ENCODE measurements at regions not wholly inside any gene's neighbourhood (a gene's known extent, or its start where the extent isn't known, plus 50 kb on each side); places are given as distances from the start of the nearest gene placed in this dataset.

GRCh38 chr1:86296305-86297205, 99.6 kb downstream of the ODF2L start:
- Histone ChIP-seq H3K36me3 (ENCODE audit: low read depth, low read length) (no peaks in the 10 kb centered on the region), H3K27me3 (ENCODE audit: low read length) (peaks cover 60% of the 10 kb centered on the region), H3K9ac (ENCODE audit: low read length) (no peak overlapping the region), H4K20me1 (ENCODE audit: low read length) (no peaks in the 10 kb centered on the region), H3K9me3 (ENCODE audit: low read length) (no peaks in the 10 kb centered on the region), H3K4me3 (ENCODE audit: low read length) (no peak overlapping the region), H2AFZ (ENCODE audit: low read length) (no peak overlapping the region), H3K9me2 (replicated peaks; ENCODE audit: low read length) (no peaks in the 10 kb centered on the region), H3K79me2 (ENCODE audit: low read length) (no peaks in the 10 kb centered on the region), H3K4me1 (ENCODE audit: insufficient read depth, low read length) (no peaks in the 10 kb centered on the region), H3K27ac (ENCODE audit: low read length) (no peak overlapping the region), H3F3A (ENCODE audit: low read length, unreplicated experiment) (no peaks in the 10 kb centered on the region), H3K4me2 (ENCODE audit: low read length) (no peak overlapping the region)
- ChIA-PET CTCF (no interaction called here), POLR2A (ENCODE audit: unreplicated experiment) (no interaction called here)
- intact Hi-C loops (cut with micrococcal nuclease), result no loop called here
- no peak for TF ChIP-seq EZH2phosphoT487 (IDR thresholded peaks at IDR 0.05; ENCODE audit: borderline replicate concordance, low read length)
- no peak for TF ChIP-seq EZH2 (IDR thresholded peaks at IDR 0.05; ENCODE audit: low read length, unreplicated experiment)
- TF ChIP-seq, protein P1, sequence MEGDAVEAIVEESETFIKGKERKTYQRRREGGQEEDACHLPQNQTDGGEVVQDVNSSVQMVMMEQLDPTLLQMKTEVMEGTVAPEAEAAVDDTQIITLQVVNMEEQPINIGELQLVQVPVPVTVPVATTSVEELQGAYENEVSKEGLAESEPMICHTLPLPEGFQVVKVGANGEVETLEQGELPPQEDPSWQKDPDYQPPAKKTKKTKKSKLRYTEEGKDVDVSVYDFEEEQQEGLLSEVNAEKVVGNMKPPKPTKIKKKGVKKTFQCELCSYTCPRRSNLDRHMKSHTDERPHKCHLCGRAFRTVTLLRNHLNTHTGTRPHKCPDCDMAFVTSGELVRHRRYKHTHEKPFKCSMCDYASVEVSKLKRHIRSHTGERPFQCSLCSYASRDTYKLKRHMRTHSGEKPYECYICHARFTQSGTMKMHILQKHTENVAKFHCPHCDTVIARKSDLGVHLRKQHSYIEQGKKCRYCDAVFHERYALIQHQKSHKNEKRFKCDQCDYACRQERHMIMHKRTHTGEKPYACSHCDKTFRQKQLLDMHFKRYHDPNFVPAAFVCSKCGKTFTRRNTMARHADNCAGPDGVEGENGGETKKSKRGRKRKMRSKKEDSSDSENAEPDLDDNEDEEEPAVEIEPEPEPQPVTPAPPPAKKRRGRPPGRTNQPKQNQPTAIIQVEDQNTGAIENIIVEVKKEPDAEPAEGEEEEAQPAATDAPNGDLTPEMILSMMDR (conservative IDR thresholded peaks at IDR 0.05; ENCODE audit: low read depth, low read length), result no peak
- BruUV-seq (replicated peaks), result no TSS peak
- ATAC-seq, result no peak
- DNase-seq, result no peak

DNA sequence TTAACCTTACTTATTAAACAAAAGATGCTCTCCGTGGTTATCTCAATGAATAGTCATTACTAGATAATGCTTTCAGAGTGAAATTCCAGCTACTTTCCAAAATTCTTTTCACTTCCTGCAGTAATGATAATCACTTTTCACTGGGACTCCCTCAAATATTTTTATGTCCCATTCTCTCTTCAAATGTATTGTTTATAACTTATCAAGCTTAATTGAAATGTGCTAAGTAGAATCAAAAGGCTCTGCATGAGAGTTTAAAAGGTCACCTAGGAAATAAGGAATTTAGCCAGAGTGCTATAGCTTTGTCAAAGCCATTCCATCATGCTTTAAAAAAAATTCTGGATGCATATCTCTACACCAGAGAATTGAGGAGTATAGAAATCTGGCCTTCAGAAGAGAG, 106.4 kb downstream of the ODF2L start:
- ATAC-seq (no peak), DNase-seq (no peak)
- no peaks in the 10 kb centered on the region for H3K36me3 ChIP-seq (ENCODE audit: low read depth, low read length)
- POLR2A ChIA-PET (ENCODE audit: unreplicated experiment), result no interaction called here
- TF ChIP-seq EZH2 (IDR thresholded peaks at IDR 0.05; ENCODE audit: low read length, unreplicated experiment) (no peak), EZH2phosphoT487 (IDR thresholded peaks at IDR 0.05; ENCODE audit: borderline replicate concordance, low read length) (no peak)
- TF ChIP-seq, protein P1 (conservative IDR thresholded peaks at IDR 0.05; ENCODE audit: low read depth, low read length), result no peak
- no peak overlapping the region for H2AFZ ChIP-seq (ENCODE audit: low read length)
- H3K9ac ChIP-seq (ENCODE audit: low read length), result no peak overlapping the region
- CTCF ChIA-PET, result no interaction called here
- no peaks in the 10 kb centered on the region for H3K79me2 ChIP-seq (ENCODE audit: low read length)
- H3K4me1 ChIP-seq (ENCODE audit: insufficient read depth, low read length), result no peaks in the 10 kb centered on the region
- no TSS peak for BruUV-seq (replicated peaks)
- no peaks in the 10 kb centered on the region for H4K20me1 ChIP-seq (ENCODE audit: low read length)
- no peak overlapping the region for H3K4me2 ChIP-seq (ENCODE audit: low read length)
- H3K27me3 ChIP-seq (ENCODE audit: low read length), result peaks cover 67% of the 10 kb centered on the region
- H3K9me2 ChIP-seq (replicated peaks; ENCODE audit: low read length), result no peaks in the 10 kb centered on the region
- intact Hi-C loops (cut with micrococcal nuclease), result no loop called here
- no peaks in the 10 kb centered on the region for H3K9me3 ChIP-seq (ENCODE audit: low read length)
- H3K4me3 ChIP-seq (ENCODE audit: low read length), result no peak overlapping the region
- H3K27ac ChIP-seq (ENCODE audit: low read length), result no peak overlapping the region
- H3F3A ChIP-seq (ENCODE audit: low read length, unreplicated experiment), result no peaks in the 10 kb centered on the region

- no peak overlapping the region for H3K4me3 ChIP-seq (ENCODE audit: low read length)
- H3K27me3 ChIP-seq (ENCODE audit: low read length), result peaks cover 68% of the 10 kb centered on the region
- TF ChIP-seq, protein P1 (conservative IDR thresholded peaks at IDR 0.05; ENCODE audit: low read depth, low read length), result no peak
- TF ChIP-seq EZH2phosphoT487 (IDR thresholded peaks at IDR 0.05; ENCODE audit: borderline replicate concordance, low read length) (no peak), EZH2 (IDR thresholded peaks at IDR 0.05; ENCODE audit: low read length, unreplicated experiment) (no peak)
- no peaks in the 10 kb centered on the region for H3K79me2 ChIP-seq (ENCODE audit: low read length)
- no peak overlapping the region for H3K9ac ChIP-seq (ENCODE audit: low read length)
- intact Hi-C loops (cut with micrococcal nuclease), result no loop called here
- no peak for ATAC-seq
- no peak overlapping the region for H2AFZ ChIP-seq (ENCODE audit: low read length)
- H3K36me3 ChIP-seq (ENCODE audit: low read depth, low read length), result no peaks in the 10 kb centered on the region
- BruUV-seq (replicated peaks), result no TSS peak
- no peak overlapping the region for H3K27ac ChIP-seq (ENCODE audit: low read length)
- ChIA-PET CTCF (no interaction called here), POLR2A (ENCODE audit: unreplicated experiment) (no interaction called here)
- H3F3A ChIP-seq (ENCODE audit: low read length, unreplicated experiment), result no peaks in the 10 kb centered on the region
- H3K9me3 ChIP-seq (ENCODE audit: low read length), result no peaks in the 10 kb centered on the region
- no peaks in the 10 kb centered on the region for H3K4me1 ChIP-seq (ENCODE audit: insufficient read depth, low read length)
- no peaks in the 10 kb centered on the region for H4K20me1 ChIP-seq (ENCODE audit: low read length)
- H3K9me2 ChIP-seq (replicated peaks; ENCODE audit: low read length), result no peaks in the 10 kb centered on the region
- no peak overlapping the region for H3K4me2 ChIP-seq (ENCODE audit: low read length)
- DNase-seq, result no peak
Measured at GRCh38 chr1:86289161-86289560, 107.0 kb downstream of the ODF2L start.
